ENCODE measurements at regions not wholly inside any gene's neighbourhood (a gene's known extent, or its start where the extent isn't known, plus 50 kb on each side); places are given as distances from the start of the nearest gene placed in this dataset.
"Not testable (repeated sequence)": the region's sequence is repeated elsewhere in the genome, so short reads cannot be mapped to it uniquely, and the experiment has no call there.

DNA sequence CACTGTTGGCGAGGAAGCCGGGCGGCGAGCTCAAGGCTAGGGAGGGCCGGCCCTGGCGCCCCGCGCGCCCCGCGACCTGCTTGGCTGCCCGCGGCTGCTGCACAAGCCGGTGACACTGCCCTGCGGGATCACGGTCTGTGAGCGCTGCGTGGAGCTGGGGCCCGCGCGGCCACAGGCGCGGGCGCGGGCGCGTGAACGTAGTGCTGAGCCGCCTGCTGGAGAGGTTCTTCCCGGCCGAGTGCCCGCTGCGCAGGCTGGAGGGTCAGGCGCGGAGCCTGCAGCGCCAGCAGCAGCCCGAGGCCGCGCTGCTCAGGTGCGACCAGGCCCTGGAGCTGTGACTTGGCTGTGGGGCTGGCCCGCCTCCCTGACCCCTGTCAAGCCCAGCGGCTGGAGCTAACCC is 572.3 kb downstream of the TUBA3C start:
- not testable (repeated sequence) for H3K9me3 ChIP-seq (ENCODE audit: control insufficient read depth, low read length); DNase-seq (ENCODE audit: low read depth); H3K4me1 ChIP-seq (ENCODE audit: control insufficient read depth, insufficient read depth, low read length); H3K36me3 ChIP-seq (ENCODE audit: control insufficient read depth, insufficient read depth, low read length, severe bottlenecking); H3K9ac ChIP-seq (ENCODE audit: low read length); H3K27me3 ChIP-seq (replicated peaks; ENCODE audit: control insufficient read depth, insufficient read depth, low read length); H3K4me3 ChIP-seq (ENCODE audit: low read length)

DNA sequence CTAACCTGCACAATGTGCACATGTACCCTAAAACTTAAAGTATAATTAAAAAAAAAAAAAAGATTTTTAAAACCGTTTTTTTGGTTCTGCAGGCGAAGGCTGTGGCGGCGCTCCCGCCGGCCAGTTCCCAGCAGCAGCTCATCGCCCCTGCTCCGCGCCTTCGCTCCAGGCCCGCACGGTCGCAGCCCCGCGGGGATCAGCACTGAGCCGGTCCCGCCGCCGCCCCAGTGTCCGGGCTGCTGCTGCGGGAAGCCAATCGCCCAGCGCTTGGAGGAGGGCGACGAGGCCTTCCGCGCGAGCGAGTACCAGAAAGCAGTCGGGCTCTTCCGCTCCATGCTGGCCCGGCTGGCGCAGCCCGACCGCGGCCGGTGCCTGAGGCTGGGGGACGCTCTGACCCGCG is 572.8 kb downstream of the TUBA3C start:
- not testable (repeated sequence) for H3K9ac ChIP-seq (ENCODE audit: low read length); H3K4me3 ChIP-seq (ENCODE audit: low read length); H3K27me3 ChIP-seq (replicated peaks; ENCODE audit: control insufficient read depth, insufficient read depth, low read length); H3K4me1 ChIP-seq (ENCODE audit: control insufficient read depth, insufficient read depth, low read length); DNase-seq (ENCODE audit: low read depth); H3K36me3 ChIP-seq (ENCODE audit: control insufficient read depth, insufficient read depth, low read length, severe bottlenecking); H3K9me3 ChIP-seq (ENCODE audit: control insufficient read depth, low read length)

DNA sequence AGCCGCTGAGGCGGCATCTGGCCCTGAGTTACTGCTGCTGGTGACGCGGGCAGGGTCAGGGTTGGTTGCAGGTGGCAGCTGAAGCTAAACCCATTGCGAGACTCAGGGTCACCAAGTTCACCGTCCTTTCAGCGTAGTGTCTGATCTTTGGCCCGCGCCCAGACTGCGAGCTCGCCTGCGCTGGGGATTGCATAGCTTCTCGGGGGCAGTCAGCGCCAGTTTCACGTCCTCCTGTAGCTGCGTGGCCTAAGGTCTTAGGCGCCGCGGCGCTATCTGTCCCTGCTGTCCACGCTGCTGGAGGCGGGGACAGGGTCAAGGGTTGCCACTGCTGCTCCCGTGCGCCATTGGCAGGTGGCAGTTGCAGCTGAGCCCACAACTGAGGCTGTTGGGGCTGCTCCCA is 581.3 kb downstream of the TUBA3C start:
- not testable (repeated sequence) for DNase-seq (ENCODE audit: low read depth); H3K4me3 ChIP-seq (ENCODE audit: low read length); H3K9me3 ChIP-seq (ENCODE audit: control insufficient read depth, low read length); H3K27me3 ChIP-seq (replicated peaks; ENCODE audit: control insufficient read depth, insufficient read depth, low read length); H3K9ac ChIP-seq (ENCODE audit: low read length); H3K36me3 ChIP-seq (ENCODE audit: control insufficient read depth, insufficient read depth, low read length, severe bottlenecking); H3K4me1 ChIP-seq (ENCODE audit: control insufficient read depth, insufficient read depth, low read length)

DNA sequence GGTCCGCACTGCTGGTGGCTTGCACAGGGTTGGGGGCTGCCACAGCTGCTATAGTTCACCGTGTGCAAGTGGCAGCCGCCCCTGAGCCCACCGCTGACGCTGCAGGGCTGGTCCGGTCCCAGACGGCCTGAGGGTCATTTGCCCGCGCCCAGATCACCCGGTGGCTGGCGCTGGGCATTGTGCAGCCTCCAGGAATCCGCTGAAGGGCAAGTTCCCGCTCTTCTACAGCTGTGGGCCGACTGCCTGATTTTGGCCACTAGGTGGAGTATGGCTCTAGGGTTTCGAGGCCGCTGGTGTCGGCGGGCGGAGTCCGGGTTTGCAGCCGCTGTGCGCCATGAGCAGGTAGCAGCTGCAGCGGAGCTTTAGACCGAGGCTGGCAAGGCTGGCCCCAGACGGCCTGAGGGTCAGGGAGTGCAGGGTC is 581.8 kb downstream of the TUBA3C start:
- H3K36me3 ChIP-seq (ENCODE audit: control insufficient read depth, insufficient read depth, low read length, severe bottlenecking); DNase-seq (ENCODE audit: low read depth); H3K4me1 ChIP-seq (ENCODE audit: control insufficient read depth, insufficient read depth, low read length); H3K4me3 ChIP-seq (ENCODE audit: low read length); H3K9me3 ChIP-seq (ENCODE audit: control insufficient read depth, low read length); H3K9ac ChIP-seq (ENCODE audit: low read length); H3K27me3 ChIP-seq (replicated peaks; ENCODE audit: control insufficient read depth, insufficient read depth, low read length): not testable (repeated sequence)

DNA sequence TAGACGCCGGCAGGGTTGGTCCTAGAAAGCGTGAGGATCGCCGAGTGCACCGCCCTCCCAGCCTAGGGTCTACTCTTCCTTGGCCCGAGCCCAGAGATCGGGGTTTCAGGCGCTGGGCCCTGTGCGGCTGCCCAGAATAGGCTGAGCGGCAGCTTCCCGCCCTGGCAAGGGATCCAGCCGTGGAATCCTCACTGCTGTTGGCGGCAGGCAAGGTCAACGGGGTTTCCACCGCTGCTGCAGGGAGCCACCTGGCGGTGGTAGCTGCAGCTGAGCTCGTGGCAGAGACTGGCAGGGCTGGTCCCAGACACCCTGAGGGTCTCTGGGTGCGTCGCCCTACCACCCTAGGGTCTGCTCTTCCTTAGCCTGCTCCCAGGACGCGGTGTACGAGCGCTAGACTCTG is 583.1 kb downstream of the TUBA3C start:
- not testable (repeated sequence) for H3K4me3 ChIP-seq (ENCODE audit: low read length); H3K9ac ChIP-seq (ENCODE audit: low read length); H3K4me1 ChIP-seq (ENCODE audit: control insufficient read depth, insufficient read depth, low read length); DNase-seq (ENCODE audit: low read depth); H3K9me3 ChIP-seq (ENCODE audit: control insufficient read depth, low read length); H3K36me3 ChIP-seq (ENCODE audit: control insufficient read depth, insufficient read depth, low read length, severe bottlenecking); H3K27me3 ChIP-seq (replicated peaks; ENCODE audit: control insufficient read depth, insufficient read depth, low read length)

DNA sequence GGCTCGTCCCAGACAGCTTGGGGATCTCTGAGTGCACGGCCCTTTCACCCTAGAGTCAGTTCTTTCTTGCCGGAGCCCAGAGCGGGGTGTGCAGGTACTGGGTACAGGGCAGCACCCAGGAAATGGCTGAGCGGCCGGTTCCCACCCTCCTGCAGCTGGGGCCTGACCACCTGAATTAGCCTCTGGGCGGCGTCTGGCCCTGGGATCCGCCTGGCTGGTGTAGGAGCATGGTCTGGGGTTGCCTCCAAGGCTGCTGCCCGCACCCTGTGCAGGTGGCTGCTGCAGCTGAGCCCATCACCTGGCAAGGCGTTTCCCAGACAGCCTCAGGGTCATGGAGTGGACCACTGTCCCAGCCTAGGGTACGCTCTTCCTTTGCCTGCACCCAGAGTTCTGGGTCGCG is 583.7 kb downstream of the TUBA3C start:
- H3K4me1 ChIP-seq (ENCODE audit: control insufficient read depth, insufficient read depth, low read length); H3K36me3 ChIP-seq (ENCODE audit: control insufficient read depth, insufficient read depth, low read length, severe bottlenecking); H3K4me3 ChIP-seq (ENCODE audit: low read length); H3K27me3 ChIP-seq (replicated peaks; ENCODE audit: control insufficient read depth, insufficient read depth, low read length); DNase-seq (ENCODE audit: low read depth); H3K9me3 ChIP-seq (ENCODE audit: control insufficient read depth, low read length); H3K9ac ChIP-seq (ENCODE audit: low read length): not testable (repeated sequence)

DNA sequence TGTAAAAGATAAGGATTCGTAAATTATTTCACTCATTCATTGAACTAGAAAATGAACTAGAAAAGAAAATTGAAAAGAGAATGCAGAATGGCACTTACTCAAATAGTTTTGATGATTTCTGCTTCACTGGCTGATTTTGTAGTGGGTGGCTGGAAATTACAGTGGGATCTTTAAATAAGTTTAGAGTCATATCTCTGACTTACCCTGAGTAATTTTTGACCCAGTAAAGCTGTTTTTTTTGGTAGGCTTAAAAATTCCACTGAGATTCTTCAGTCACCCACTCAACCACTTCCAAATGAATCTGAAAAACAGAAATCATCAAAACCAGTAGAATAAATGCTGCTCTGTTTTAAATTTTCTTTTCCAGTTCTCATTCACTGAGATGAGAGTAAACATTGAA is 604.5 kb downstream of the TUBA3C start:
- H3K36me3 ChIP-seq (ENCODE audit: control insufficient read depth, insufficient read depth, low read length, severe bottlenecking); H3K9ac ChIP-seq (ENCODE audit: low read length); DNase-seq (ENCODE audit: low read depth); H3K4me3 ChIP-seq (ENCODE audit: low read length); H3K27me3 ChIP-seq (replicated peaks; ENCODE audit: control insufficient read depth, insufficient read depth, low read length); H3K4me1 ChIP-seq (ENCODE audit: control insufficient read depth, insufficient read depth, low read length); H3K9me3 ChIP-seq (ENCODE audit: control insufficient read depth, low read length): not testable (repeated sequence)

DNA sequence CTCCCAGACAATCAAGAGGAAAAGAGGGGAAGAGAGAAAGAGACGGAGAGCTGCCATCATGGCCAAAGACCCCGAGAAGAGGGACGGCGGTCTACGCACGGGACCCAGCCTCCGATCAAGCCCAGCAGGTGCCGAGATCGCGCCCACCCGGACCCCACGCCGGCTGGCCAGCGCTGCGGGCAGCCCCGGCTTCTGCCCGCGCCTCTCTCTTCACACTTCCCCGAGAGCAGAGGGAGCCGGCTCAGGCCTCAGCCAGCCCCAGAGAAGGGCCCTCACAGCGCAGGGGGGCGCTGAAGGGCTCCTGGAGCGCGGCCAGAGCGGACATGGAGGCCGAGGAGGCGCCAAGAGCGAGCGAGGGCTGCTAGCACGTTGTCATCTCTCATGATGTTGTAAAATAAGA is 613.7 kb downstream of the TUBA3C start:
- not testable (repeated sequence) for DNase-seq (ENCODE audit: low read depth); H3K9me3 ChIP-seq (ENCODE audit: control insufficient read depth, low read length); H3K27me3 ChIP-seq (replicated peaks; ENCODE audit: control insufficient read depth, insufficient read depth, low read length); H3K36me3 ChIP-seq (ENCODE audit: control insufficient read depth, insufficient read depth, low read length, severe bottlenecking); H3K4me3 ChIP-seq (ENCODE audit: low read length); H3K9ac ChIP-seq (ENCODE audit: low read length); H3K4me1 ChIP-seq (ENCODE audit: control insufficient read depth, insufficient read depth, low read length)

Data from adipocyte (in vitro differentiated cells).